Epithelial cell of esophagus (primary cell): ENCODE measurements at regions not wholly inside any gene's neighbourhood (a gene's known extent, or its start where the extent isn't known, plus 50 kb on each side); places are given as distances from the start of the nearest gene placed in this dataset.

Source experiments
- DNase-seq: peaks from one replicate; pipeline ENCODE4 v3.0.0; 2010; ENCODE audit warnings: low read depth
- H3K4me3 ChIP-seq: 2 replicates; pipeline ENCODE4 v1.5.1; 2011; ENCODE audit warnings: mild to moderate bottlenecking, low read length, control low read depth
- CTCF ChIP-seq: IDR thresholded peaks from 2 replicates; pipeline ENCODE4 v1.5.1; 2011; ENCODE audit warnings: low read depth, mild to moderate bottlenecking, low read length, control low read depth, inconsistent platforms; ENCODE audit not compliant: insufficient read depth; ENCODE audit errors: missing control alignments

- no peak for TF ChIP-seq CTCF
- H3K4me3 ChIP-seq = no peak overlapping the region
- no peak for DNase-seq
These were observed 141.0 kb downstream of the AKAP11 start for GRCh38 chr13:42412812-42413483.

- TF ChIP-seq CTCF = no peak
- no peak for DNase-seq
- H3K4me3 ChIP-seq = no peak overlapping the region
These were observed 141.5 kb downstream of the AKAP11 start for GRCh38 chr13:42413484-42413815.

GRCh38 chr13:42417626-42418025 lies 145.7 kb downstream of the AKAP11 start:
- no peak for DNase-seq
- no peak overlapping the region for H3K4me3 ChIP-seq
- no peak for TF ChIP-seq CTCF

- TF ChIP-seq CTCF = no peak
- no peak overlapping the region for H3K4me3 ChIP-seq
- no peak for DNase-seq
These were observed 146.2 kb downstream of the AKAP11 start for GRCh38 chr13:42418184-42418583.

- DNase-seq = no peak
- H3K4me3 ChIP-seq = no peak overlapping the region
- no peak for TF ChIP-seq CTCF
These were observed 148.4 kb downstream of the AKAP11 start for GRCh38 chr13:42420304-42420703.

- H3K4me3 ChIP-seq = no peak overlapping the region
- no peak for TF ChIP-seq CTCF
- no peak for DNase-seq
These were observed 150.7 kb downstream of the AKAP11 start for GRCh38 chr13:42422681-42423080.

GRCh38 chr13:42424182-42424581 lies 149.8 kb upstream of the TNFSF11 start:
- TF ChIP-seq CTCF = no peak
- H3K4me3 ChIP-seq = no peak overlapping the region
- no peak for DNase-seq
